ENCODE measurements at regions not wholly inside any gene's neighbourhood (a gene's known extent, or its start where the extent isn't known, plus 50 kb on each side); places are given as distances from the start of the nearest gene placed in this dataset.

- TF ChIP-seq MYBL2 (CRISPR knock-in tag; IDR thresholded peaks at IDR 0.05) (no peak), CTCF (IDR thresholded peaks at IDR 0.05) (no peak), ZNF416 (CRISPR knock-in tag; IDR thresholded peaks at IDR 0.05) (no peak), TCF7 (CRISPR knock-in tag; IDR thresholded peaks at IDR 0.05; ENCODE audit: low read depth) (no peak), ETV6 (CRISPR knock-in tag; IDR thresholded peaks at IDR 0.05) (no peak), PRDM15 (CRISPR knock-in tag; IDR thresholded peaks at IDR 0.05) (no peak), FOXP1 (CRISPR knock-in tag; IDR thresholded peaks at IDR 0.05; ENCODE audit: borderline replicate concordance) (no peak), CREM (CRISPR knock-in tag; IDR thresholded peaks at IDR 0.05) (no peak), RORB (CRISPR knock-in tag; IDR thresholded peaks at IDR 0.05) (no peak)
These were observed 145.3 kb downstream of the C1D start (continued) for GRCh38 chr2:67917332-67918054.

- POLR2A ChIA-PET = no interaction called here
- Mint-ChIP-seq H3K36me3 (no peaks in the 10 kb centered on the region), H3K9me3 (peaks cover 5% of the 10 kb centered on the region; the same call in 1 of the 2 replicates), H3K27ac (no peak overlapping the region), H3K4me3 (no peak overlapping the region), H3K4me1 (peaks cover 27% of the 10 kb centered on the region), H3K27me3 (ENCODE audit: low read depth) (no peaks in the 10 kb centered on the region; the same call in 1 of the 2 replicates)
- CTCF ChIA-PET = no interaction called here
- DNase-seq (ENCODE audit: low spot score) = no peak
- ATAC-seq = no peak
- TF ChIP-seq ZBTB21 (CRISPR knock-in tag; IDR thresholded peaks at IDR 0.05; ENCODE audit: borderline replicate concordance) (no peak), CDX4 (CRISPR knock-in tag; IDR thresholded peaks at IDR 0.05; ENCODE audit: borderline replicate concordance) (no peak), NFYB (CRISPR knock-in tag; conservative IDR thresholded peaks at IDR 0.05; ENCODE audit: low read depth) (no peak), E2F1 (CRISPR knock-in tag; IDR thresholded peaks at IDR 0.05) (no peak), ATF6 (CRISPR knock-in tag; IDR thresholded peaks at IDR 0.05) (no peak), ZNF281 (CRISPR knock-in tag; IDR thresholded peaks at IDR 0.05) (no peak), MYBL2 (CRISPR knock-in tag; IDR thresholded peaks at IDR 0.05) (no peak), TEAD4 (CRISPR knock-in tag; IDR thresholded peaks at IDR 0.05) (no peak), ZBTB43 (CRISPR knock-in tag; IDR thresholded peaks at IDR 0.05) (no peak), ERG (CRISPR knock-in tag; IDR thresholded peaks at IDR 0.05) (no peak)
These were observed 144.3 kb downstream of the C1D start for GRCh38 chr2:67918471-67918870.
